Immature natural killer cell (primary cell): ENCODE measurements at regions not wholly inside any gene's neighbourhood (a gene's known extent, or its start where the extent isn't known, plus 50 kb on each side); places are given as distances from the start of the nearest gene placed in this dataset.

Experiments
- DNase-seq, 3 donors: peaks; one replicate each; pipeline ENCODE4 v3.0.0; 2022; ENCODE audit warnings: mixed read lengths in 1 of 3
- H3K27ac Mint-ChIP-seq, 6 donors: one replicate each; pipeline ENCODE4 v1.8.0; 2020; ENCODE audit warnings: mixed read lengths in 6 of 6, mild to moderate bottlenecking in 5 of 6, inconsistent platforms in 4 of 6, moderate library complexity in 3 of 6
- H3K27me3 Mint-ChIP-seq, 3 donors: one replicate each; pipeline ENCODE4 v1.8.0; 2020 to 2021; ENCODE audit warnings: low read depth in 3 of 3, mild to moderate bottlenecking in 3 of 3, mixed read lengths in 3 of 3, moderate library complexity in 3 of 3, inconsistent platforms in 1 of 3
- H3K36me3 Mint-ChIP-seq, 3 donors: one replicate each; pipeline ENCODE4 v1.8.0; 2020; ENCODE audit warnings: mixed read lengths in 3 of 3, inconsistent platforms in 2 of 3, mild to moderate bottlenecking in 2 of 3
- H3K4me1 Mint-ChIP-seq, 2 donors: one replicate each; pipeline ENCODE4 v1.8.0; 2020; ENCODE audit warnings: inconsistent platforms in 2 of 2, mild to moderate bottlenecking in 2 of 2, mixed read lengths in 2 of 2, moderate library complexity in 1 of 2
- H3K4me3 Mint-ChIP-seq, 5 donors: one replicate each; pipeline ENCODE4 v1.8.0; 2020; ENCODE audit warnings: mild to moderate bottlenecking in 5 of 5, mixed read lengths in 5 of 5, inconsistent platforms in 3 of 5, moderate library complexity in 3 of 5
- H3K9me3 Mint-ChIP-seq, 6 donors: one replicate each; pipeline ENCODE4 v1.8.0; 2020; ENCODE audit warnings: mild to moderate bottlenecking in 6 of 6, mixed read lengths in 6 of 6, inconsistent platforms in 4 of 6, moderate library complexity in 3 of 6

DNA sequence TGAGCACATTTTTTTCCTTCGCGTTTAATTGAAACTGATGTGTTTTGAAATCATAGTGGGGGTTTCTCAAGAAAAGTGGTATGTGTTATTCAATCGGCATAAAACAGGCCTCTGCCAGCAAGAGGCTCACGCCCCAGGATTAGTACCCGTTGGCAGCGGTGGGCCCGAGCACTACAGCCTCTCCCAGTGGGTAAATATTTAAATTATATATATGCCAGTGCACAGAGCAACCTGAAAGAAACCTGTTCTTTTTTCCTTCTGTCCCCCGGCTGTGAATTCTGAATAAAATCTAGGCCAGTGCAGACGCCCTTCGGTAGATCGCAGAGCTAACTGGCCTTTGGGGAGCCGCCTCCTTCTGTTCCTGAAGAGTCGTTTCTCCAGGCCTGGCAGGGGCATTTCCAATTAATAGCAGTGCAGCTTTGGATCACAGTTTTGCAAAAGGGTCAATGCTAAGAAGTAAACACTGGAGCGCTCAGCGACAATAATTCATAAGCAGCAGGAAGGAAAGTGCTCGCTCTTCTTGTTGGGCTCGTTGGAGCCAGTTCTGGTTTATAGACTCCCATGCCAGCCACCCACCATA is 202.8 kb upstream of the SALL3 start:
- H3K9me3 Mint-ChIP-seq, result peaks cover 0 to 2% (median 0%) of the 10 kb centered on the region in 6 donors
- DNase-seq, result no peak
- no peaks in the 10 kb centered on the region for H3K36me3 Mint-ChIP-seq
- no peak overlapping the region for H3K4me3 Mint-ChIP-seq
- H3K27me3 Mint-ChIP-seq, result peaks cover 0 to 2% (median 2%) of the 10 kb centered on the region in 3 donors
- no peak overlapping the region for H3K27ac Mint-ChIP-seq
- no peaks in the 10 kb centered on the region for H3K4me1 Mint-ChIP-seq

DNA sequence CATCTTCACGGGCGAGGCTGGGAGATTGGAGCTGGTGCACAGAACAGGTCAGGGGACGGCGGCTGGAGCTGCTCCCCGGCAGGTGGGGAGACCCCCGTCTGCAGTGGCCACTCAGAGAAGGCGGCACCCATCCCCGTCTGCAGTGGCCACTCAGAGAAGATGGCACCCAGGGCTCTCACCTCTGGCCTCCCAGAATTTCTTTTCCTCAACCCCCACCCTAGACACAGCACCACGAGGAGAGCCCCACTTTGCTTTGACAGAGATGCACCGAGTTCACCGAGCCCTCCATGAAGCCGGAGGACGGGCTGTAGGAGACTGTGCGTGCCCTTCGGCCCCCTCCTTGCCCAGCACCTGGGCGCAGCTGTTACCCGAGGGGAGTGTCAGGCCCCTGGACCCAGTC is 201.6 kb upstream of the SALL3 start:
- H3K27me3 Mint-ChIP-seq, result peaks cover 0 to 2% (median 2%) of the 10 kb centered on the region in 3 donors
- no peak overlapping the region for H3K27ac Mint-ChIP-seq

DNA sequence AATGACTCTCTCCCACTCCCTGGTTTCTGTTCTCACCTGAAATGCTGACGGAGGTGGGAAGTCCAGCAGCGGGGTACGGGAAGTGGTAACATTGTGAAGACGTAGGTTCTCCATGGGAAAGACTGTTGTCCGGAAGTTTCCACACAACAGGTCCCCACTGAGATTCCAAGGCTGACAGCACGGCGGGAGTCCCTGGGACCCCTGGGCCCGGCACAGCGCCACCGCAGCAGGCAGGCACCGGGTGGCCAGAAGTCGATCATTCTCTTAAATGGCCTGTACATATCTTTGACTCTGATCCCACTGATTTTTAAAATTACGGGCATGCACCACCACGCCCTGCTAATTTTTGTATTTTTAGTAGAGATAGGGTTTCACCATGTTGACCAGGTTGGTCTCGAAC is 201.0 kb upstream of the SALL3 start:
- Mint-ChIP-seq H3K4me1 (no peaks in the 10 kb centered on the region), H3K27me3 (peaks cover 0 to 2% (median 2%) of the 10 kb centered on the region in 3 donors), H3K9me3 (peaks cover 0 to 2% (median 0%) of the 10 kb centered on the region in 6 donors), H3K4me3 (no peak overlapping the region), H3K36me3 (no peaks in the 10 kb centered on the region), H3K27ac (no peak overlapping the region)
- DNase-seq, result no peak

More for the DNA sequence above, 201.6 kb upstream of the SALL3 start:
- Mint-ChIP-seq H3K4me3 (no peak overlapping the region), H3K9me3 (peaks cover 0 to 2% (median 0%) of the 10 kb centered on the region in 6 donors), H3K36me3 (no peaks in the 10 kb centered on the region), H3K4me1 (no peaks in the 10 kb centered on the region)
- DNase-seq, result no peak

DNA sequence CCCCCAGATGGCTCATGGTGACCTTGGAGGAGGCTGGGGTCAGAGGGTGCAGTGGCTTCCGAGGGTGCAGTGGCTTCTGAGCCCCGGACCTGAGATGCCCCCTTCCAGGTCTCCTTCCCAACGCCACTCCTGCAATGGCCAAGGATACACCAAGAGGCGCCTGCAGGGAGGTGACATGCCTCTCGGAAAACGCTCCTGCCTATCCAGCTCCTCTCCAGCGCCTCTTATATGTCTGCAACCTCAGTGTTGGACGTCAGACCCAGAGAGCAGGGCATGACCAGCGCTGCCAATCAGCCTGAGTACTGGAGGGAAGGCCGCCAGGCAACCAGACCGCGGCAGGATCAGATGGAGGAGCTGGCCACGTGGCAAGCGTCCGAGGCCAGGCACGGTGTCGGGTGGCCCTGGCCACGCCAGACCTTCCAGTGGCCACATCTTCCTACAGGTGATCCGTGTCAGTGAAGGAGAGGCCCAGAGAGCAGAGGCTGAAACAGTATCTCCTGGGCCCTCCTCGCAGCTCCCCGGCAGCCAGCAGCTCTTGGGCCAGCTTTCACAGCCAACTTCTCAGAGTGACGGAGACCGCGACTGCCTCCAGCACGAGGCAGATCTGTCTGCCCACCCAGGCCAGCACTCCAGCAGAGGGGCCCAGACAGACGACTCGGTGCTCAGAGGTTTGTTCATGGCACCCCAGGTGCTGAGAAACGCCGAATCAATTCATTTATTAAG is 199.5 kb upstream of the SALL3 start:
- DNase-seq, result no peak
- Mint-ChIP-seq H3K4me1 (no peaks in the 10 kb centered on the region), H3K9me3 (peaks cover 0 to 2% (median 0%) of the 10 kb centered on the region in 6 donors), H3K27me3 (peaks cover 0 to 7% (median 2%) of the 10 kb centered on the region in 3 donors), H3K4me3 (no peak overlapping the region), H3K36me3 (no peaks in the 10 kb centered on the region), H3K27ac (no peak overlapping the region)

DNA sequence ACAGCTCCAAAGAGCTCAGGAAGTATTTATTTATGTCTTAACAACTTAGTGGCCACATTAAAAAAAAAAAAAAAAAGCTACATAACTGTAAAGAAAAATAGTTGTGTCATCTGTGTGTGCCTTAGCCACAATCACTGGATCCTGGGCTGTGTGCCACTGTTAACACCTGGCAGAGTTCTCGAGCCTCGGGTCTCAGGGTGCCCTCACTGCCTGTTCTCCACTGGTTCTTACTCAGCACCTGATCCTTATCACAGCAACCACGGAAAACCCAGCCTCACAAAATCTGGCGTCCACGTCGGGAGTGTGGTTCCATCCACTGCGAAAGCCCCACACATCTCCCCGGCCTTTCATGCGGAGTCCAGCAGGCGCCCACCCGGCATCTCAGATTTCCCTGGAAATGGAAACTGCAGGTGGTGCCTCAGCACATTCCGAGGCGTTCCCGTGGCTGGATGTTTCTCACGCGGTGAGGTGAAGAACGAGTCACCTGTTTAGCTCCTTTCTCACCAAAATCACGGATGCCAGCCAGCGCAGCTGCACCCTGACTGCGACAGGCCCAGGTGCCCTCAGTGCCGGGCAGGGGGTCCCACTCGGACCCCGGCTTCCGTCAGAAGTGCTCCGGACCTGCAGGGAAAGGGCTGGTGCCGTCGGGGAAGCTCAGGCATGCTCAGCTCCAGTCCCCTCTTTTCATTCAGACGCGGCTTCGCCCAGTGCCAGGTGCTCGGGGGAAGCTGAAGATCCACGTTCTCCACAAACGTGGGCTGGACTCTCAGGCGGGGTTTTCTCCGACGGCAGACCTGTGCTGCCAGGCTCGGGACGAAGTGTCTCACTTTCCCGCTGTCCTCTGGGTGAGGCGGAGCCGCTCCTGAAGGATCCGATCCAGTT is 198.7 kb upstream of the SALL3 start:
- Mint-ChIP-seq H3K9me3 (peaks cover 0 to 2% (median 0%) of the 10 kb centered on the region in 6 donors), H3K4me1 (no peaks in the 10 kb centered on the region), H3K36me3 (no peaks in the 10 kb centered on the region), H3K27ac (no peak overlapping the region), H3K4me3 (no peak overlapping the region), H3K27me3 (peaks cover 0 to 6% (median 2%) of the 10 kb centered on the region in 3 donors)
- DNase-seq, result no peak

DNA sequence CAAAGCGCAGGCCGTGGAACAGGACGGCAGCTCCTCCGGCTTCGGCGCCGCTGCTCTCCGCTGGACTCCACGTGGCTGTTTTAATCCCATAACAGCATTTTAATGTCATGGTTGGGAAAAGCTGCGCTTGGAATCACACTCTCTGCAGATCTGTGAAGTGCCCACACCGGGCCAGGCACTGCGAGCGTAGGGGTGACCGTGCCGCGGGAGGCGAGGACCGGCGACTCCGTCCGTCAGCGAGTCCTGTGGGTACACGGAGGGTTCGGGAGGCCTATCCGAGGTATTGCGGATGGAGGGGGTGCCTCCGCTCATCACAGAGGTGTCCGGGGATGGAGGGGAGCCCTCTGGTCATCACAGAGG is 198.0 kb upstream of the SALL3 start:
- no peak overlapping the region for H3K27ac Mint-ChIP-seq
- peaks cover 0 to 2% (median 0%) of the 10 kb centered on the region in 6 donors for H3K9me3 Mint-ChIP-seq
- H3K36me3 Mint-ChIP-seq, result no peaks in the 10 kb centered on the region
- H3K27me3 Mint-ChIP-seq, result peaks cover 0 to 6% (median 2%) of the 10 kb centered on the region in 3 donors
- H3K4me3 Mint-ChIP-seq, result no peak overlapping the region
- no peaks in the 10 kb centered on the region for H3K4me1 Mint-ChIP-seq
- no peak for DNase-seq

DNA sequence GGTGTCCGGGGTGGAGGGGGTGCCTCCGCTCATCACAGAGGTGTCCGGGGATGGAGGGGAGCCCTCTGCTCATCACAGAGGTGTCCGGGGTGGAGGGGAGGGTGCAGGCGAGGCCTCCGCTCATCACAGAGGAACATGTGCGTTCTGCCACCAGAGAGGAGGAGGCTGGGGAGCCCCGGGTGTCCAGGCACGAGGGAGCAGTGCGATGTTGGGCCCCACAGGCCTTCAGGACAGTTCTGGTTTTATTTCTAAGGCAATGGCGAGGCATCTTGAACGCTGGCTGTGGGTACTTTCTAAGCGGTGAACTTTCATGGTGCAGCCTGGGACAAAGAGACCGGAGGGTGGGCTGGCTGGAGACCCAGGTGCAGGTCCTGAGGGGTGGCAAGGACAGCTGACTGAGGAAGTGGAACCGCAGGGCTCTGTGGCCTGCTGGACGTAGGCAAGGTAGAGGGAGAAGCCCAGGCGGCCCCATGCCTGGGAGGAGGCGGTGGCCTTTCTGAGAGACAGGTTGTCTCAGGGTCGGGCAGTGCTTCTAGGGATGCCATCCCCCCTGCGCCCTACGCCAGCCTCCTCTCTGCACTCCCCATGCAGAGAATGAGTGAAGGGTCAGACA is 196.6 kb upstream of the SALL3 start:
- no peaks in the 10 kb centered on the region for H3K36me3 Mint-ChIP-seq
- H3K9me3 Mint-ChIP-seq, result peaks cover 0 to 2% (median 0%) of the 10 kb centered on the region in 6 donors
- H3K4me3 Mint-ChIP-seq, result no peak overlapping the region
- peaks cover 0 to 6% (median 2%) of the 10 kb centered on the region in 3 donors for H3K27me3 Mint-ChIP-seq
- DNase-seq, result no peak
- no peaks in the 10 kb centered on the region for H3K4me1 Mint-ChIP-seq
- no peak overlapping the region for H3K27ac Mint-ChIP-seq

DNA sequence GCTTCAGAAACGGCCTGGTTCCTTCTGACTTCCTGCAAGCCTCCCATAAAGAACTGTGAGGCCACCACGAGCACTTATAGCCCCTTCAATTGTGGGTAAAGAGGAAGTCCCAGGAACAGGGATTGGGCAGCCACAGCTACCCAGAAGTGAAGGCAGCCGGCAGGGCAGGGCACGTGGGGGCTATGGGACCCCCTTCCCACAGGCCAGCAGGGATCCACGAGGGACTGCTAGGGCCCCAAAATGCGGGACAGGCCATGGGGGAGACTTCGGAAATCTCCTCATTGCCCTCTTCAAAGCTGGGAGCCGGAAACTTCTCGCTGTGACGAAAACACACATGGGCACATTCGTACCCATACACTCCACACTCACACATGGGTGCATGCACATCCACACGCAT is 196.1 kb upstream of the SALL3 start:
- H3K4me1 Mint-ChIP-seq, result no peaks in the 10 kb centered on the region
- DNase-seq, result no peak
- no peak overlapping the region for H3K27ac Mint-ChIP-seq
- no peaks in the 10 kb centered on the region for H3K36me3 Mint-ChIP-seq
- no peak overlapping the region for H3K4me3 Mint-ChIP-seq
- H3K27me3 Mint-ChIP-seq, result peaks cover 0 to 6% (median 2%) of the 10 kb centered on the region in 3 donors
- H3K9me3 Mint-ChIP-seq, result peaks cover 0 to 2% (median 0%) of the 10 kb centered on the region in 6 donors

DNA sequence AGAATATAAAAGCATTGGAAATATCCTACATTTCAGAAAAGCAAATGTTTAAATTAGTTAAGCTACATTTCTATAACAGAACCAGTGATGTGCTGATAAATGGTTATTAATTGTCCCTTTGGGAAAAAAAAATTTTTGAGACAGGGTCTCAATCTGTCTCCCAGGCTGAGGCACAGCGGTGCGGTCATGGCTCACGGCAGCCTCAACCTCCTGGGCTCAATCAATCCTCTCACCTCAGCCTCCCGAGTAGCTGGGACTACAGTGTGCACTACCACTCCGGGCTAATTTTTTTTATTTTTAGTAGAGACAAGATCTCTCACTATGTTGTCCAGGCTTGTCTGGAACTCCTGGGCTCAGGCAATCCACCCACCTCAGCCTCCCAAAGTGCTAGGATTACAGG is 194.8 kb upstream of the SALL3 start:
- H3K9me3 Mint-ChIP-seq, result peaks cover 0 to 2% (median 0%) of the 10 kb centered on the region in 6 donors
- peaks cover 0 to 6% (median 0%) of the 10 kb centered on the region in 3 donors for H3K27me3 Mint-ChIP-seq
- H3K36me3 Mint-ChIP-seq, result no peaks in the 10 kb centered on the region
- DNase-seq, result no peak
- H3K4me3 Mint-ChIP-seq, result no peak overlapping the region
- H3K4me1 Mint-ChIP-seq, result no peaks in the 10 kb centered on the region
- no peak overlapping the region for H3K27ac Mint-ChIP-seq

DNA sequence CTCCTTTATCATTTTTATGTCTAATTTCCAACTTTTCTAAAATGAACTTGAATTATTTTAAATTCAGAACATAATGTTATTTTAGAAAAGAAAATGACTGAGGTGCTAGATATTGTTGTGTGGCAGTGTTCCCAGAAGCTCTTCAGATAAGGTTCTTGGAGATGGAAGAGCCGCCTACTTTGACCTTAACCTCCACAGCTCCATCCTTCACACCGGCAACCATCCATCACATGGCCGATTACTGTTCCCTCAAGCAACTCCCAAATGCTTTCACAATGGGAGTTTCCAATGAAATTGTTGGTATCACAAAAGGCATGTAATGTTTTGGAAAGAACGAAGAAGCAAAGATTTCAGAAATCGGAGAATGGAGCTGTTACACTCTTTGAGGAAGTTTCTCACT is 193.9 kb upstream of the SALL3 start:
- no peak for DNase-seq
- no peak overlapping the region for H3K27ac Mint-ChIP-seq
- H3K36me3 Mint-ChIP-seq, result no peaks in the 10 kb centered on the region
- H3K27me3 Mint-ChIP-seq, result peaks cover 0 to 6% (median 0%) of the 10 kb centered on the region in 3 donors
- H3K4me1 Mint-ChIP-seq, result no peaks in the 10 kb centered on the region
- H3K9me3 Mint-ChIP-seq, result no peaks in the 10 kb centered on the region
- no peak overlapping the region for H3K4me3 Mint-ChIP-seq

DNA sequence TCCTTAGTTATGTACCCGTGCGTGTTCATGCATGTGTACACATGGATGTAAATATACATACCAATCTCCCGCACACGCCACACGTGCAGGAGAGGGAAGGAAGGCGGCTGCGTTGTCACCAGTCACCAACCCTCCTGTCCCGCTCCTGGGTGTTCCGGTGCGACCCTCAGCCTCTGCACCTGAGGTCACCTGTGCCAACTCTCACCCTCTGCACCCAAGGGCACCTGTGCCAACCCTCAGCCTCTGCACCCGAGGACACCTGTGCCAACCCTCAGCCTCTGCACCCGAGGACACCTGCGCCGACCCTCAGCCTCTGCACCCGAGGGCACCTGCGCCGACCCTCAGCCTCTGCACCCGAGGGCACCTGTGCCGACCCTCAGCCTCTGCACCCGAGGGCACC is 192.8 kb upstream of the SALL3 start:
- H3K9me3 Mint-ChIP-seq, result no peaks in the 10 kb centered on the region
- H3K4me1 Mint-ChIP-seq, result no peaks in the 10 kb centered on the region
- H3K27ac Mint-ChIP-seq, result no peak overlapping the region
- H3K36me3 Mint-ChIP-seq, result no peaks in the 10 kb centered on the region
- no peak for DNase-seq
- H3K27me3 Mint-ChIP-seq, result peaks cover 0 to 8% (median 0%) of the 10 kb centered on the region in 3 donors
- H3K4me3 Mint-ChIP-seq, result no peak overlapping the region

DNA sequence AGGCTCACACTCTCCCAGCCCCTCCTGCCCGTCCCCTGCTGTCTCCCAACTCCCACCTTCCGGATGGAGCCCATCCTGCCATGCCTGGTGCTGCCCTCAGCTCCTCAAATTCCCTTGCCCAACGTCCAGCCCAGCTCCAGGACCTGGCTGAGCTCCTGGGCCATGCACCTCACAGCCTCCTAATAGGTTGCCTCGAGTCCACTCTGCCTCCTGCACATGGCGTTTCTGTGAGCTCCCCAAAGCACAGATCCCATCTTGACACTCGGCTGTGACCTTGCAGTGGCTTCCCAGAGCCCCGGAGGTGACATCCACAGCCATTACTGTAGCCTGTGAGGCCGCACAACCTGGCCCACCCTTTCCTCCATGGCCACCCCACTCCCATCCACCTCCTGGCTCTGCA is 191.9 kb upstream of the SALL3 start:
- H3K27me3 Mint-ChIP-seq, result peaks cover 0 to 8% (median 0%) of the 10 kb centered on the region in 3 donors
- no peaks in the 10 kb centered on the region for H3K9me3 Mint-ChIP-seq
- H3K27ac Mint-ChIP-seq, result no peak overlapping the region
- H3K4me3 Mint-ChIP-seq, result no peak overlapping the region
- no peaks in the 10 kb centered on the region for H3K4me1 Mint-ChIP-seq
- DNase-seq, result no peak
- no peaks in the 10 kb centered on the region for H3K36me3 Mint-ChIP-seq

DNA sequence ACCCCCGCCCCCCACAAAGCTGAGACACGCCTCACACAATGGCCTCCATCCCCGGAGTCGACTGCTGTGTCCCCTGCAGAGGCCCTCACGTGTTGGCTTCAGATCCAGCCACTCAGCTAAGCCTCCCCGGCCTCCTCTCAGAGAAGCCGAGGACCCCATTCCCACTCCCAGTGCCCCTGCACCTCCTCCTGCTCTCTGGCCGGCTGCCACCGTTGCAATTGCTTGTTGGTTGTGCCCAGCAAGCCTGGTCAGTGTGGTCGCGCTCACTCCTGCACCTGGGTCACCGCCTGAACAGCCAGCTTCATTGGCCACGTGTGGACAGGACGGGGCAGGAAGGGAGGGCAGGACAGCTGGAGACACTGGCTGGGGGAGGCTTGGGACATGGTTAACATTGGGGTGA is 191.5 kb upstream of the SALL3 start:
- H3K27ac Mint-ChIP-seq, result no peak overlapping the region
- peaks cover 0 to 8% (median 0%) of the 10 kb centered on the region in 3 donors for H3K27me3 Mint-ChIP-seq
- H3K36me3 Mint-ChIP-seq, result no peaks in the 10 kb centered on the region
- no peaks in the 10 kb centered on the region for H3K4me1 Mint-ChIP-seq
- DNase-seq, result no peak
- no peaks in the 10 kb centered on the region for H3K9me3 Mint-ChIP-seq
- no peak overlapping the region for H3K4me3 Mint-ChIP-seq

DNA sequence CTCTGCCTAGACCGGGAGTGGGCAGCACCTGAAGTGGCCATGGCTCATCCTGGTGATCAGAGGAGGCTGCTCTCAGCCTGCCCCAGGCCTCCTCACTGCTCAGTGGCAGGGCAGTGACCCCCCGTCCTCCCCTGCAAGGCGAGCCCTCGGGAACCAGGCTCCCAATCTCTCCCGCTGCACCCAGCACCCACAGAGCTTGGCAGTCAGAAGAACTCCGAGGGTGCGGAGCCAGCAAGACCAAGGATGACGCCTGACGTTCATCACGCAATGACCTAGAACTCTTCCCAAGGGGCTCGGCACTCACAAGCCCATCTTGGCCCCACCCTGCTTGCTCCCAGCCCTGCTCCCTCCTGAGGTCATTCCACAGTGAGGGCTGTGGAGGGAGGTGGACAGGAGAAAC is 189.8 kb upstream of the SALL3 start:
- H3K4me1 Mint-ChIP-seq, result no peaks in the 10 kb centered on the region

More for the DNA sequence above, 189.8 kb upstream of the SALL3 start:
- DNase-seq, result no peak
- Mint-ChIP-seq H3K36me3 (no peaks in the 10 kb centered on the region), H3K27me3 (peaks cover 0 to 2% (median 0%) of the 10 kb centered on the region in 3 donors), H3K27ac (no peak overlapping the region), H3K9me3 (no peaks in the 10 kb centered on the region), H3K4me3 (no peak overlapping the region)
